HCT116 (cell line): ENCODE measurements at regions not wholly inside any gene's neighbourhood (a gene's known extent, or its start where the extent isn't known, plus 50 kb on each side); places are given as distances from the start of the nearest gene placed in this dataset.

Experiments used
- ATAC-seq: fragments of 200-7000 bp; cut with Tn5 transposase; 2 replicates; pipeline ENCODE4 v1.9.1; 2020; ENCODE audit warnings: mild to moderate bottlenecking, moderate library complexity
- BruUV-seq: library from RNA; stranded (reverse); fragments of 400-500 nt; replicated peaks from 2 replicates; lab custom pipeline; 2021; lab: Mats Ljungman, UMichigan
- CTCF ChIA-PET: fragments of 300-600 bp; sonication (Branson Sonifier 250); formaldehyde crosslinking; loops from one replicate; lab custom pipeline; 2021; ENCODE audit warnings: antibody characterized with exemption; lab: Charles Lee
- POLR2A ChIA-PET: fragments of 300-600, 350-600 bp; sonication (Branson Sonifier 250); formaldehyde crosslinking; loops from one replicate; lab custom pipeline; 2021; ENCODE audit warnings: antibody characterized with exemption; lab: Charles Lee
- RAD21 ChIA-PET, 2 experiments: fragments of 300-600 bp; sonication (Branson Sonifier 250); formaldehyde crosslinking; loops; one replicate each; lab custom pipeline; 2023; ENCODE audit warnings: low total read pairs in 2 of 2; ENCODE audit not compliant: uncharacterized antibody in 2 of 2, unreplicated experiment in 2 of 2, low non-redundant PET in 1 of 2; lab: Charles Lee
- DNase-seq: peaks from one replicate; pipeline ENCODE4 v3.0.0-alpha.2; 2010; ENCODE audit warnings: low read depth, low spot score
- H2AFZ ChIP-seq: fragments of 200-600 bp; shearing (Covaris generic), sonication (generic); 2 replicates; pipeline ENCODE4 v1.6.1; 2017; ENCODE audit warnings: low read depth, mixed run types, mixed read lengths, antibody characterized with exemption, low read length; ENCODE audit not compliant: poor library complexity, severe bottlenecking
- H3K27ac ChIP-seq: 2 replicates; pipeline ENCODE4 v1.5.1; 2012; ENCODE audit warnings: low read depth, low read length
- H3K27me3 ChIP-seq: fragments of 200-600 bp; sonication (generic); 2 replicates; pipeline ENCODE4 v1.6.1; 2016; ENCODE audit warnings: mixed run types, low read length, mixed read lengths; ENCODE audit not compliant: insufficient read depth
- H3K36me3 ChIP-seq, 2 experiments: fragments of 200-500 bp in 1 of 2; fragments of 200-600 bp in 1 of 2; sonication (Bioruptor generic) in 1 of 2; sonication (generic) in 1 of 2; 2 replicates each; pipeline versions ENCODE4 v1.5.1 to v1.6.1; 2014 to 2016; ENCODE audit warnings: low read length in 2 of 2, inconsistent platforms in 1 of 2, mixed read lengths in 1 of 2, mixed run types in 1 of 2; ENCODE audit not compliant: insufficient read depth in 2 of 2, control insufficient read depth in 1 of 2
- H3K4me1 ChIP-seq, 2 experiments: fragments of 200-600 bp in 1 of 2; sonication (generic) in 1 of 2; 2 replicates each; pipeline versions ENCODE4 v1.5.1 to v1.6.1; 2012 to 2017; ENCODE audit warnings: low read length in 2 of 2, inconsistent platforms in 1 of 2, mild to moderate bottlenecking in 1 of 2, mixed read lengths in 1 of 2, mixed run types in 1 of 2, moderate library complexity in 1 of 2; ENCODE audit not compliant: insufficient read depth in 2 of 2, control insufficient read depth in 1 of 2
- H3K4me2 ChIP-seq: fragments of 200-600 bp; sonication (generic); 2 replicates; pipeline ENCODE4 v1.6.1; 2017; ENCODE audit warnings: mixed run types, low read length, mixed read lengths
- H3K4me3 ChIP-seq, 2 experiments: fragments of 200-600 bp in 1 of 2; sonication (generic) in 1 of 2; replicated peaks in 1 of 2; 2 replicates each; pipeline ENCODE4 v1.5.1; 2011 to 2016; ENCODE audit warnings: low read length in 2 of 2, control low read depth in 1 of 2, low read depth in 1 of 2, mild to moderate bottlenecking in 1 of 2, mixed read lengths in 1 of 2, mixed run types in 1 of 2
- H3K79me2 ChIP-seq: fragments of 200-600 bp; sonication (generic); 2 replicates; pipeline ENCODE4 v1.6.1; 2017; ENCODE audit warnings: mild to moderate bottlenecking, mixed run types, low read length, moderate library complexity, mixed read lengths; ENCODE audit not compliant: insufficient read depth
- H3K9ac ChIP-seq: fragments of 200-600 bp; sonication (generic); 2 replicates; pipeline ENCODE4 v1.6.1; 2016; ENCODE audit warnings: low read length, mixed read lengths
- H3K9me2 ChIP-seq: fragments of 200-600 bp; sonication (generic), shearing (Covaris generic); 2 replicates; pipeline ENCODE4 v1.6.1; 2017; ENCODE audit warnings: mixed run types, mild to moderate bottlenecking, moderate library complexity; ENCODE audit not compliant: insufficient read depth
- H3K9me3 ChIP-seq, 2 experiments: fragments of 200-500 bp in 1 of 2; fragments of 200-600 bp in 1 of 2; sonication (Bioruptor generic) in 1 of 2; sonication (generic) in 1 of 2; 2 replicates each; pipeline ENCODE4 v1.6.1; 2014 to 2017; ENCODE audit warnings: low read length in 2 of 2, mixed read lengths in 2 of 2, inconsistent platforms in 1 of 2, low read depth in 1 of 2, mild to moderate bottlenecking in 1 of 2, mixed run types in 1 of 2, moderate library complexity in 1 of 2; ENCODE audit not compliant: control insufficient read depth in 1 of 2, insufficient read depth in 1 of 2
- H4K20me1 ChIP-seq: fragments of 200-600 bp; sonication (generic), shearing (Covaris generic); 2 replicates; pipeline ENCODE4 v1.6.1; 2017; ENCODE audit warnings: mixed run types, mild to moderate bottlenecking, moderate library complexity; ENCODE audit not compliant: insufficient read depth
- EZH2 ChIP-seq: fragments of 200-600 bp; sonication (generic); IDR thresholded peaks from 2 replicates; pipeline ENCODE4 v1.6.1; 2017; ENCODE audit warnings: antibody characterized with exemption, mixed run types
- MAX ChIP-seq: IDR thresholded peaks from 2 replicates; pipeline ENCODE4 v1.6.1; 2012
- POLR2A ChIP-seq: IDR thresholded peaks from 2 replicates; pipeline ENCODE4 v1.7.0; 2011; ENCODE audit warnings: borderline replicate concordance; ENCODE audit not compliant: insufficient read depth, insufficient read length; ENCODE audit errors: extremely low read depth
- POLR2AphosphoS5 ChIP-seq: IDR thresholded peaks from 2 replicates; pipeline ENCODE4 v1.6.1; 2011; ENCODE audit warnings: mild to moderate bottlenecking, low read depth, low read length, moderate library complexity
- YY1 ChIP-seq: IDR thresholded peaks from 2 replicates; pipeline ENCODE4 v1.6.1; 2011; ENCODE audit warnings: low read length, low read depth, moderate library complexity, mild to moderate bottlenecking; ENCODE audit not compliant: insufficient replicate concordance; ENCODE audit errors: extremely low read depth
- intact Hi-C: fragments of 100-400 bp; cut with micrococcal nuclease; formaldehyde crosslinking; loops from 2 replicates; pipeline ENCODE4 v1.10.0; 2022
- TF ChIP-seq, protein P1 (sequence below), 3 experiments: fragments of 200-600 bp in 1 of 3; sonication (generic) in 1 of 3; IDR thresholded peaks in 2 of 3; conservative IDR thresholded peaks in 1 of 3; 2 replicates each; pipeline ENCODE4 v1.5.1; 2012 to 2017; ENCODE audit warnings: low read depth in 2 of 3, low read length in 2 of 3, antibody characterized with exemption in 1 of 3, borderline replicate concordance in 1 of 3, control low read depth in 1 of 3, mild to moderate bottlenecking in 1 of 3, mixed read lengths in 1 of 3, mixed run types in 1 of 3, moderate library complexity in 1 of 3; ENCODE audit not compliant: insufficient read depth in 1 of 3
- TF ChIP-seq, protein P2 (sequence below): IDR thresholded peaks from 2 replicates; pipeline ENCODE4 v1.6.1; 2011; ENCODE audit warnings: mild to moderate bottlenecking, low read length, moderate library complexity; ENCODE audit not compliant: insufficient replicate concordance; ENCODE audit errors: extremely low read depth

DNA sequence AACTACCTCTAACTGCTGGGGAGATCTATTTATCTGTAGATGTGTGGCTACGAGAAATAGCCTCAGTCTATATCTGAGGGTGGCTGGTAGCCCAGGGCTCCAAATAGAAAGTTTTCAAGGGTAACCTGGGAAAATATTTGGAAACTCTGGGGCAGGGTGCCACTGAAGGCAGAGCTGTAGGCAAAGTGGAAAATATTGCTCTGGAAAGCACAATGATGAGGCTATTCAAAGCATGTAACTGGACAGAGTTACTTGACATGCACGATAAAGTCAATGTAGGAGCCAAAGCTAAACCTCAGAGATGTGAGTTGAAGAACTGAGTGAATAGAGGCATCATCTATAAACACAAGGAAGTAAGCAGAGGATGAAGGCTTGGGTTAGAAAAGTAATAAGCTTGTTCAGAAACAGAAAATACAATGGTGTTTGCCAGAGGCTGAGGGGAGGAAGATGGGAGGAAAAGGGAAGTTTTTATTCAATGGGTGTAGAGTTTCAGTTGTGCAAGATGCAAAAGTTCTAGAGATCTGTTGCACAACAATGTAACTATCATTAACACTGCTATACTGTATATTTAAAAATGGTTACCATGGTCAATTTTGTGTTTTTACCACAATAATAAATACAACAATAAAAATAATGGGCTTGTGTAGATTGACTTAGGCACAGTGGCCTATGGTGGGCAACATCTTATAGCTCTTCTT lies 171.6 kb downstream of the MBD2 start:
- Histone ChIP-seq H4K20me1 (no peaks in the 10 kb centered on the region), H3K9me2 (no peaks in the 10 kb centered on the region), H3K9me3 (no peaks in the 10 kb centered on the region), H3K9ac (no peak overlapping the region), H3K4me2 (no peak overlapping the region), H3K36me3 (no peaks in the 10 kb centered on the region), H3K4me1 (no peaks in the 10 kb centered on the region)
- DNase-seq (no peak), ATAC-seq (no peak)
- ChIA-PET RAD21 (no interaction called here), CTCF (no interaction called here), POLR2A (no interaction called here)
- intact Hi-C loops = no loop called here
- TF ChIP-seq POLR2A (no peak), MAX (no peak), YY1 (no peak), POLR2AphosphoS5 (no peak), EZH2 (no peak)
- TF ChIP-seq, protein P1, sequence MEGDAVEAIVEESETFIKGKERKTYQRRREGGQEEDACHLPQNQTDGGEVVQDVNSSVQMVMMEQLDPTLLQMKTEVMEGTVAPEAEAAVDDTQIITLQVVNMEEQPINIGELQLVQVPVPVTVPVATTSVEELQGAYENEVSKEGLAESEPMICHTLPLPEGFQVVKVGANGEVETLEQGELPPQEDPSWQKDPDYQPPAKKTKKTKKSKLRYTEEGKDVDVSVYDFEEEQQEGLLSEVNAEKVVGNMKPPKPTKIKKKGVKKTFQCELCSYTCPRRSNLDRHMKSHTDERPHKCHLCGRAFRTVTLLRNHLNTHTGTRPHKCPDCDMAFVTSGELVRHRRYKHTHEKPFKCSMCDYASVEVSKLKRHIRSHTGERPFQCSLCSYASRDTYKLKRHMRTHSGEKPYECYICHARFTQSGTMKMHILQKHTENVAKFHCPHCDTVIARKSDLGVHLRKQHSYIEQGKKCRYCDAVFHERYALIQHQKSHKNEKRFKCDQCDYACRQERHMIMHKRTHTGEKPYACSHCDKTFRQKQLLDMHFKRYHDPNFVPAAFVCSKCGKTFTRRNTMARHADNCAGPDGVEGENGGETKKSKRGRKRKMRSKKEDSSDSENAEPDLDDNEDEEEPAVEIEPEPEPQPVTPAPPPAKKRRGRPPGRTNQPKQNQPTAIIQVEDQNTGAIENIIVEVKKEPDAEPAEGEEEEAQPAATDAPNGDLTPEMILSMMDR (IDR thresholded peaks at IDR 0.05 in 2 of 3, conservative IDR thresholded peaks at IDR 0.05 in 1 of 3; ENCODE audit: borderline replicate concordance in 1 of 3, insufficient read depth in 1 of 3, low read depth in 2 of 3, low read length in 2 of 3) = no peak
- TF ChIP-seq, protein P2, sequence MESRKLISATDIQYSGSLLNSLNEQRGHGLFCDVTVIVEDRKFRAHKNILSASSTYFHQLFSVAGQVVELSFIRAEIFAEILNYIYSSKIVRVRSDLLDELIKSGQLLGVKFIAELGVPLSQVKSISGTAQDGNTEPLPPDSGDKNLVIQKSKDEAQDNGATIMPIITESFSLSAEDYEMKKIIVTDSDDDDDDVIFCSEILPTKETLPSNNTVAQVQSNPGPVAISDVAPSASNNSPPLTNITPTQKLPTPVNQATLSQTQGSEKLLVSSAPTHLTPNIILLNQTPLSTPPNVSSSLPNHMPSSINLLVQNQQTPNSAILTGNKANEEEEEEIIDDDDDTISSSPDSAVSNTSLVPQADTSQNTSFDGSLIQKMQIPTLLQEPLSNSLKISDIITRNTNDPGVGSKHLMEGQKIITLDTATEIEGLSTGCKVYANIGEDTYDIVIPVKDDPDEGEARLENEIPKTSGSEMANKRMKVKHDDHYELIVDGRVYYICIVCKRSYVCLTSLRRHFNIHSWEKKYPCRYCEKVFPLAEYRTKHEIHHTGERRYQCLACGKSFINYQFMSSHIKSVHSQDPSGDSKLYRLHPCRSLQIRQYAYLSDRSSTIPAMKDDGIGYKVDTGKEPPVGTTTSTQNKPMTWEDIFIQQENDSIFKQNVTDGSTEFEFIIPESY = no peak
- TF ChIP-seq, all 23 proteins: peak for 0
- no peaks in the 10 kb centered on the region for H3K27me3 ChIP-seq
- H2AFZ ChIP-seq = no peak overlapping the region
- BruUV-seq = no TSS peak
- H3K27ac ChIP-seq = no peak overlapping the region
- no peak overlapping the region for H3K4me3 ChIP-seq
- no peaks in the 10 kb centered on the region for H3K79me2 ChIP-seq
